WTC11 (cell line): ENCODE measurements at regions not wholly inside any gene's neighbourhood (a gene's known extent, or its start where the extent isn't known, plus 50 kb on each side); places are given as distances from the start of the nearest gene placed in this dataset.

Experiments used
- ATAC-seq: fragments of 200-7000 bp; cut with Tn5 transposase; 2 replicates; pipeline ENCODE4 v1.10.0; 2021; ENCODE audit warnings: mild to moderate bottlenecking, moderate library complexity
- CTCF ChIA-PET: fragments of 300-600 bp; sonication (Branson Sonifier 250); formaldehyde crosslinking; loops from one replicate; lab custom pipeline; 2021; ENCODE audit warnings: antibody characterized with exemption; lab: Charles Lee
- POLR2A ChIA-PET: fragments of 350-600 bp; sonication (Branson Sonifier 250); formaldehyde crosslinking; loops from one replicate; lab custom pipeline; 2021; ENCODE audit warnings: antibody characterized with exemption; lab: Charles Lee
- DNase-seq: peaks from one replicate; pipeline ENCODE4 v3.0.0; 2021; ENCODE audit warnings: low spot score
- H3K27ac Mint-ChIP-seq: 2 replicates; pipeline ENCODE4 v1.8.0; 2021; ENCODE audit warnings: mixed read lengths
- H3K27me3 Mint-ChIP-seq: 2 replicates; pipeline ENCODE4 v1.8.0; 2021; ENCODE audit warnings: low read depth, mild to moderate bottlenecking, moderate library complexity, mixed read lengths
- H3K36me3 Mint-ChIP-seq: 2 replicates; pipeline ENCODE4 v1.8.0; 2021; ENCODE audit warnings: mixed read lengths
- H3K4me1 Mint-ChIP-seq: 2 replicates; pipeline ENCODE4 v1.8.0; 2022; ENCODE audit warnings: mixed read lengths
- H3K4me3 Mint-ChIP-seq: 2 replicates; pipeline ENCODE4 v1.8.0; 2021; ENCODE audit warnings: mild to moderate bottlenecking, moderate library complexity, mixed read lengths
- H3K9me3 Mint-ChIP-seq: 2 replicates; pipeline ENCODE4 v1.8.0; 2021; ENCODE audit warnings: mixed read lengths
- HMGA2 ChIP-seq: fragments of 250-450 bp; sonication (Bioruptor Pico); IDR thresholded peaks from 2 replicates; pipeline ENCODE4 v1.4.0; 2021; ENCODE audit warnings: mild to moderate bottlenecking, moderate library complexity
- MYBL2 ChIP-seq: sonication (generic); formaldehyde crosslinking; IDR thresholded peaks from 2 replicates; pipeline ENCODE4 v1.8.1; 2023; ENCODE audit warnings: mild to moderate bottlenecking, moderate library complexity, missing genetic modification reagents
- NR3C1 ChIP-seq: sonication (generic); formaldehyde crosslinking; conservative IDR thresholded peaks from 2 replicates; pipeline ENCODE4 v1.8.1; 2023; ENCODE audit warnings: low read depth, mild to moderate bottlenecking, missing genetic modification reagents
- PRRX2 ChIP-seq: fragments of 250-450 bp; sonication (Bioruptor Pico); IDR thresholded peaks from 2 replicates; pipeline ENCODE4 v1.8.0; 2021; ENCODE audit warnings: mild to moderate bottlenecking
- SMAD3 ChIP-seq: sonication (generic); formaldehyde crosslinking; IDR thresholded peaks from 2 replicates; pipeline ENCODE4 v1.8.0; 2022; ENCODE audit warnings: missing genetic modification reagents, mild to moderate bottlenecking, borderline replicate concordance
- ZBTB21 ChIP-seq: sonication (generic); formaldehyde crosslinking; IDR thresholded peaks from 2 replicates; pipeline ENCODE4 v1.8.1; 2023; ENCODE audit warnings: mild to moderate bottlenecking, missing genetic modification reagents, borderline replicate concordance
- ZNF423 ChIP-seq: fragments of 250-450 bp; sonication (Bioruptor Pico); IDR thresholded peaks from 2 replicates; pipeline ENCODE4 v2.1.2; 2022; ENCODE audit warnings: mild to moderate bottlenecking, moderate library complexity
- TF ChIP-seq, protein P1 (sequence below): fragments of 250-450 bp; sonication (Bioruptor Pico); IDR thresholded peaks from 2 replicates; pipeline ENCODE4 v1.9.0; 2021; ENCODE audit warnings: mild to moderate bottlenecking, borderline replicate concordance
- TF ChIP-seq, protein P2 (sequence below): sonication (generic); formaldehyde crosslinking; IDR thresholded peaks from 2 replicates; pipeline ENCODE4 v1.8.1; 2023; ENCODE audit warnings: mild to moderate bottlenecking, missing genetic modification reagents, moderate library complexity
- TF ChIP-seq, protein P3 (sequence below): sonication (generic); formaldehyde crosslinking; IDR thresholded peaks from 2 replicates; pipeline ENCODE4 v1.8.0; 2022; ENCODE audit warnings: mild to moderate bottlenecking, missing genetic modification reagents
- TF ChIP-seq, protein P4 (sequence below): sonication (generic); formaldehyde crosslinking; IDR thresholded peaks from 2 replicates; pipeline ENCODE4 v1.8.0; 2023; ENCODE audit warnings: mild to moderate bottlenecking, missing genetic modification reagents
- TF ChIP-seq, protein P5 (sequence below): fragments of 250-450 bp; sonication (Bioruptor Pico); IDR thresholded peaks from 2 replicates; pipeline ENCODE4 v2.1.2; 2022; ENCODE audit warnings: mild to moderate bottlenecking, moderate library complexity
- TF ChIP-seq, protein P6 (sequence below): sonication (generic); formaldehyde crosslinking; IDR thresholded peaks from 2 replicates; pipeline ENCODE4 v1.8.0; 2023; ENCODE audit warnings: missing genetic modification reagents
- TF ChIP-seq, protein P7 (sequence below): fragments of 250-450 bp; sonication (Bioruptor Pico); IDR thresholded peaks from 2 replicates; pipeline ENCODE4 v1.8.0; 2021; ENCODE audit warnings: mild to moderate bottlenecking

DNA sequence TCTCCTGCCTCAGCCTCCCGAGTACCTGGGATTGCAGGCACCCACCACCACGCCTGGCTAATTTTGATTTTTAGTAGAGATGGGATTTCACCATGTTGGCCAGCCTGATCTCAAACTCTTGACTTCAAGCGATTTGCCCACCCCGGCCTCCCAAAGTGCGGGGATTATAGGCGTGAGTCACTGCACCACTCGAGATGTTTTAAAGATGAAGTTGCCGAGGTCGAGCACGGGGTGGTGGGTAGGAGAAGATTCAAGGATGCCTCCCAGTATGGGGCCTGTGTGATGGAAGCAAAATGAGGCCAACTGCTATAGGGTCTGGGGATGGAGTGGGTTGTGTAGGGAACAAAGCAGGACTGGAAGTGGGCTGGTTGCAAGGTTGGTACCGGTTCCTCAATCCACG lies 245.2 kb downstream of the MN1 start (continued):
- TF ChIP-seq, protein P1, sequence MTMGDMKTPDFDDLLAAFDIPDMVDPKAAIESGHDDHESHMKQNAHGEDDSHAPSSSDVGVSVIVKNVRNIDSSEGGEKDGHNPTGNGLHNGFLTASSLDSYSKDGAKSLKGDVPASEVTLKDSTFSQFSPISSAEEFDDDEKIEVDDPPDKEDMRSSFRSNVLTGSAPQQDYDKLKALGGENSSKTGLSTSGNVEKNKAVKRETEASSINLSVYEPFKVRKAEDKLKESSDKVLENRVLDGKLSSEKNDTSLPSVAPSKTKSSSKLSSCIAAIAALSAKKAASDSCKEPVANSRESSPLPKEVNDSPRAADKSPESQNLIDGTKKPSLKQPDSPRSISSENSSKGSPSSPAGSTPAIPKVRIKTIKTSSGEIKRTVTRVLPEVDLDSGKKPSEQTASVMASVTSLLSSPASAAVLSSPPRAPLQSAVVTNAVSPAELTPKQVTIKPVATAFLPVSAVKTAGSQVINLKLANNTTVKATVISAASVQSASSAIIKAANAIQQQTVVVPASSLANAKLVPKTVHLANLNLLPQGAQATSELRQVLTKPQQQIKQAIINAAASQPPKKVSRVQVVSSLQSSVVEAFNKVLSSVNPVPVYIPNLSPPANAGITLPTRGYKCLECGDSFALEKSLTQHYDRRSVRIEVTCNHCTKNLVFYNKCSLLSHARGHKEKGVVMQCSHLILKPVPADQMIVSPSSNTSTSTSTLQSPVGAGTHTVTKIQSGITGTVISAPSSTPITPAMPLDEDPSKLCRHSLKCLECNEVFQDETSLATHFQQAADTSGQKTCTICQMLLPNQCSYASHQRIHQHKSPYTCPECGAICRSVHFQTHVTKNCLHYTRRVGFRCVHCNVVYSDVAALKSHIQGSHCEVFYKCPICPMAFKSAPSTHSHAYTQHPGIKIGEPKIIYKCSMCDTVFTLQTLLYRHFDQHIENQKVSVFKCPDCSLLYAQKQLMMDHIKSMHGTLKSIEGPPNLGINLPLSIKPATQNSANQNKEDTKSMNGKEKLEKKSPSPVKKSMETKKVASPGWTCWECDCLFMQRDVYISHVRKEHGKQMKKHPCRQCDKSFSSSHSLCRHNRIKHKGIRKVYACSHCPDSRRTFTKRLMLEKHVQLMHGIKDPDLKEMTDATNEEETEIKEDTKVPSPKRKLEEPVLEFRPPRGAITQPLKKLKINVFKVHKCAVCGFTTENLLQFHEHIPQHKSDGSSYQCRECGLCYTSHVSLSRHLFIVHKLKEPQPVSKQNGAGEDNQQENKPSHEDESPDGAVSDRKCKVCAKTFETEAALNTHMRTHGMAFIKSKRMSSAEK (CRISPR knock-in tag), result no peak
- TF ChIP-seq ZNF423 (no peak), NR3C1 (CRISPR knock-in tag) (no peak), PRRX2 (CRISPR knock-in tag) (no peak), MYBL2 (CRISPR knock-in tag) (no peak)
- TF ChIP-seq, protein P2, sequence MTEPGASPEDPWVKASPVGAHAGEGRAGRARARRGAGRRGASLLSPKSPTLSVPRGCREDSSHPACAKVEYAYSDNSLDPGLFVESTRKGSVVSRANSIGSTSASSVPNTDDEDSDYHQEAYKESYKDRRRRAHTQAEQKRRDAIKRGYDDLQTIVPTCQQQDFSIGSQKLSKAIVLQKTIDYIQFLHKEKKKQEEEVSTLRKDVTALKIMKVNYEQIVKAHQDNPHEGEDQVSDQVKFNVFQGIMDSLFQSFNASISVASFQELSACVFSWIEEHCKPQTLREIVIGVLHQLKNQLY (CRISPR knock-in tag), result no peak
- TF ChIP-seq, protein P3, sequence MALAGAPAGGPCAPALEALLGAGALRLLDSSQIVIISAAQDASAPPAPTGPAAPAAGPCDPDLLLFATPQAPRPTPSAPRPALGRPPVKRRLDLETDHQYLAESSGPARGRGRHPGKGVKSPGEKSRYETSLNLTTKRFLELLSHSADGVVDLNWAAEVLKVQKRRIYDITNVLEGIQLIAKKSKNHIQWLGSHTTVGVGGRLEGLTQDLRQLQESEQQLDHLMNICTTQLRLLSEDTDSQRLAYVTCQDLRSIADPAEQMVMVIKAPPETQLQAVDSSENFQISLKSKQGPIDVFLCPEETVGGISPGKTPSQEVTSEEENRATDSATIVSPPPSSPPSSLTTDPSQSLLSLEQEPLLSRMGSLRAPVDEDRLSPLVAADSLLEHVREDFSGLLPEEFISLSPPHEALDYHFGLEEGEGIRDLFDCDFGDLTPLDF (CRISPR knock-in tag), result no peak
- TF ChIP-seq, protein P4, sequence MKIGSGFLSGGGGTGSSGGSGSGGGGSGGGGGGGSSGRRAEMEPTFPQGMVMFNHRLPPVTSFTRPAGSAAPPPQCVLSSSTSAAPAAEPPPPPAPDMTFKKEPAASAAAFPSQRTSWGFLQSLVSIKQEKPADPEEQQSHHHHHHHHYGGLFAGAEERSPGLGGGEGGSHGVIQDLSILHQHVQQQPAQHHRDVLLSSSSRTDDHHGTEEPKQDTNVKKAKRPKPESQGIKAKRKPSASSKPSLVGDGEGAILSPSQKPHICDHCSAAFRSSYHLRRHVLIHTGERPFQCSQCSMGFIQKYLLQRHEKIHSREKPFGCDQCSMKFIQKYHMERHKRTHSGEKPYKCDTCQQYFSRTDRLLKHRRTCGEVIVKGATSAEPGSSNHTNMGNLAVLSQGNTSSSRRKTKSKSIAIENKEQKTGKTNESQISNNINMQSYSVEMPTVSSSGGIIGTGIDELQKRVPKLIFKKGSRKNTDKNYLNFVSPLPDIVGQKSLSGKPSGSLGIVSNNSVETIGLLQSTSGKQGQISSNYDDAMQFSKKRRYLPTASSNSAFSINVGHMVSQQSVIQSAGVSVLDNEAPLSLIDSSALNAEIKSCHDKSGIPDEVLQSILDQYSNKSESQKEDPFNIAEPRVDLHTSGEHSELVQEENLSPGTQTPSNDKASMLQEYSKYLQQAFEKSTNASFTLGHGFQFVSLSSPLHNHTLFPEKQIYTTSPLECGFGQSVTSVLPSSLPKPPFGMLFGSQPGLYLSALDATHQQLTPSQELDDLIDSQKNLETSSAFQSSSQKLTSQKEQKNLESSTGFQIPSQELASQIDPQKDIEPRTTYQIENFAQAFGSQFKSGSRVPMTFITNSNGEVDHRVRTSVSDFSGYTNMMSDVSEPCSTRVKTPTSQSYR, result no peak

DNA sequence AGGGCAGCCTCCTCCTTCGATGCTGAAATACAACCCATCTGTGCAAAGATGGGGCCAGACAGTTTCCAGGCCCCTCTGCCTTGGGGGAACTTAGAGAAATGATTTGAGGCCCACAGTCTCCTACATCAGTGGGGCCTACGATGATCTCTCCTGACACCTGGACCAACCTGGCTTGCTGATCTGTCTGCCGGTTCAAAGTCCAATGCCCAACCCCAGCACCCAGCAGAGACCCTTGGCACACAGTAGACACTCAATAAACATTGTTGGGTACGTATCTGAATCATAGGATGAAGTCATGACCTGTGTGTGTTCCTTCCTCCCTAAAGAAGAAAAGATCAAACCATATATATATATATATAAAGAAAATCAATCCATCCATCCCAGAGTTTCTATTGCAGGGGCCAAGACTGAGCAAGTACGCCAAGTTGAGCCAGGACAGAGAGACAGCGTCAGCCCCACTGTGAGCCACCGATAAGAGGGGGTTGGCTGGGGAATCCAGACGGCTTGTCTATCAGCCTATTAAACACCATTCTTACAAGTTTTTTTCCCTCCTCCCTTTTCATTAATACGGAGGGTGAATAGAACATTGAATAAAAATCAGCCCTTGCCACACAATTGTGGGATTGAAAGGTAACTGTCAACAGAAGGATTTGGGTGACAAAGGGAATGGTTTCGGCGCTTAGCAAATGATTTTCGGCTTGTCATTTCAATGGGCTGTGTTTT lies 244.1 kb downstream of the MN1 start:
- POLR2A ChIA-PET, result interaction anchor here (0.5 kb wide), 1 partner anchor 103 kb away, joined by 4 read pairs; no protein-coding TSS in a partner anchor
- peaks cover 14% of the 10 kb centered on the region for H3K4me1 Mint-ChIP-seq
- TF ChIP-seq HMGA2 (CRISPR knock-in tag), result no peak
- TF ChIP-seq ZBTB21 (CRISPR knock-in tag), result no peak
- TF ChIP-seq, protein P5, sequence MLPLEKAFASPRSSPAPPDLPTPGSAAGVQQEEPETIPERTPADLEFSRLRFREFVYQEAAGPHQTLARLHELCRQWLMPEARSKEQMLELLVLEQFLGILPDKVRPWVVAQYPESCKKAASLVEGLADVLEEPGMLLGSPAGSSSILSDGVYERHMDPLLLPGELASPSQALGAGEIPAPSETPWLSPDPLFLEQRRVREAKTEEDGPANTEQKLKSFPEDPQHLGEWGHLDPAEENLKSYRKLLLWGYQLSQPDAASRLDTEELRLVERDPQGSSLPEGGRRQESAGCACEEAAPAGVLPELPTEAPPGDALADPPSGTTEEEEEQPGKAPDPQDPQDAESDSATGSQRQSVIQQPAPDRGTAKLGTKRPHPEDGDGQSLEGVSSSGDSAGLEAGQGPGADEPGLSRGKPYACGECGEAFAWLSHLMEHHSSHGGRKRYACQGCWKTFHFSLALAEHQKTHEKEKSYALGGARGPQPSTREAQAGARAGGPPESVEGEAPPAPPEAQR (CRISPR knock-in tag), result no peak
- TF ChIP-seq, protein P6, sequence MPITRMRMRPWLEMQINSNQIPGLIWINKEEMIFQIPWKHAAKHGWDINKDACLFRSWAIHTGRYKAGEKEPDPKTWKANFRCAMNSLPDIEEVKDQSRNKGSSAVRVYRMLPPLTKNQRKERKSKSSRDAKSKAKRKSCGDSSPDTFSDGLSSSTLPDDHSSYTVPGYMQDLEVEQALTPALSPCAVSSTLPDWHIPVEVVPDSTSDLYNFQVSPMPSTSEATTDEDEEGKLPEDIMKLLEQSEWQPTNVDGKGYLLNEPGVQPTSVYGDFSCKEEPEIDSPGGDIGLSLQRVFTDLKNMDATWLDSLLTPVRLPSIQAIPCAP (CRISPR knock-in tag), result no peak
- TF ChIP-seq, protein P7, sequence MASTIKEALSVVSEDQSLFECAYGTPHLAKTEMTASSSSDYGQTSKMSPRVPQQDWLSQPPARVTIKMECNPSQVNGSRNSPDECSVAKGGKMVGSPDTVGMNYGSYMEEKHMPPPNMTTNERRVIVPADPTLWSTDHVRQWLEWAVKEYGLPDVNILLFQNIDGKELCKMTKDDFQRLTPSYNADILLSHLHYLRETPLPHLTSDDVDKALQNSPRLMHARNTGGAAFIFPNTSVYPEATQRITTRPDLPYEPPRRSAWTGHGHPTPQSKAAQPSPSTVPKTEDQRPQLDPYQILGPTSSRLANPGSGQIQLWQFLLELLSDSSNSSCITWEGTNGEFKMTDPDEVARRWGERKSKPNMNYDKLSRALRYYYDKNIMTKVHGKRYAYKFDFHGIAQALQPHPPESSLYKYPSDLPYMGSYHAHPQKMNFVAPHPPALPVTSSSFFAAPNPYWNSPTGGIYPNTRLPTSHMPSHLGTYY (CRISPR knock-in tag), result no peak
- TF ChIP-seq SMAD3, result no peak
- TF ChIP-seq, all 79 proteins: peak for 0
- H3K27ac Mint-ChIP-seq, result no peak overlapping the region
- H3K36me3 Mint-ChIP-seq, result no peaks in the 10 kb centered on the region
- DNase-seq, result no peak
- CTCF ChIA-PET, result interaction anchor here (1.0 kb wide), 1 partner anchor 96 kb away, joined by 3 read pairs; no protein-coding TSS in a partner anchor
- H3K4me3 Mint-ChIP-seq, result no peak overlapping the region
- no peaks in the 10 kb centered on the region for H3K27me3 Mint-ChIP-seq
- peaks cover 7% of the 10 kb centered on the region for H3K9me3 Mint-ChIP-seq
- no peak for ATAC-seq
